ENCODE measurements at regions not wholly inside any gene's neighbourhood (a gene's known extent, or its start where the extent isn't known, plus 50 kb on each side); places are given as distances from the start of the nearest gene placed in this dataset.

GRCh38 chr16:51271156-51271701 lies 120.2 kb upstream of the SALL1 start:
- POLR2A ChIA-PET (ENCODE audit: unreplicated experiment): no interaction called here

GRCh38 chr16:51268237-51268636 lies 117.2 kb upstream of the SALL1 start:
- H3K36me3 ChIP-seq (ENCODE audit: low read depth): no peaks in the 10 kb centered on the region
- peaks cover 16% of the 10 kb centered on the region; the same call in 1 of the 2 replicates for H3K27me3 ChIP-seq (ENCODE audit: insufficient read depth, low read depth)
- no peak overlapping the region for H3K4me2 ChIP-seq
- H4K20me1 ChIP-seq (ENCODE audit: insufficient read depth): no peaks in the 10 kb centered on the region
- no peak for DNase-seq
- no TSS peak for BruUV-seq (replicated peaks)
- no peaks in the 10 kb centered on the region for H3F3A ChIP-seq (ENCODE audit: insufficient read depth, low read depth)
- no peak overlapping the region for H2AFZ ChIP-seq
- no peaks in the 10 kb centered on the region for H3K9me3 ChIP-seq (ENCODE audit: insufficient read depth, low read depth)
- no peaks in the 10 kb centered on the region for H3K79me2 ChIP-seq (ENCODE audit: low read depth)
- ChIA-PET CTCF (no interaction called here), POLR2A (ENCODE audit: unreplicated experiment) (no interaction called here)
- H3K9me2 ChIP-seq (ENCODE audit: insufficient read depth): no peaks in the 10 kb centered on the region
- H3K27ac ChIP-seq: no peak overlapping the region
- TF ChIP-seq CTCF (conservative IDR thresholded peaks at IDR 0.05): no peak
- no peak for TF ChIP-seq EZH2 (IDR thresholded peaks at IDR 0.05; ENCODE audit: low read depth)
- H3K4me3 ChIP-seq: no peak overlapping the region
- no peaks in the 10 kb centered on the region for H3K4me1 ChIP-seq (replicated peaks; ENCODE audit: insufficient read depth)
- intact Hi-C loops (cut with micrococcal nuclease; ENCODE audit: unreplicated experiment): no loop called here

More at GRCh38 chr16:51271156-51271701, 120.2 kb upstream of the SALL1 start:
- no peaks in the 10 kb centered on the region for H3K79me2 ChIP-seq (ENCODE audit: low read depth)
- H4K20me1 ChIP-seq (ENCODE audit: insufficient read depth): no peaks in the 10 kb centered on the region
- H3K4me3 ChIP-seq: no peak overlapping the region
- CTCF ChIA-PET: no interaction called here
- H3K27me3 ChIP-seq (ENCODE audit: insufficient read depth, low read depth): peaks cover 16% of the 10 kb centered on the region; the same call in 1 of the 2 replicates
- H3K36me3 ChIP-seq (ENCODE audit: low read depth): no peaks in the 10 kb centered on the region
- no TSS peak for BruUV-seq (replicated peaks)
- no peaks in the 10 kb centered on the region for H3F3A ChIP-seq (ENCODE audit: insufficient read depth, low read depth)
- no peaks in the 10 kb centered on the region for H3K9me3 ChIP-seq (ENCODE audit: insufficient read depth, low read depth)
- no peak overlapping the region for H3K4me2 ChIP-seq
- TF ChIP-seq CTCF (conservative IDR thresholded peaks at IDR 0.05) (no peak), EZH2 (IDR thresholded peaks at IDR 0.05; ENCODE audit: low read depth) (no peak)
- no peaks in the 10 kb centered on the region for H3K9me2 ChIP-seq (ENCODE audit: insufficient read depth)
- H3K4me1 ChIP-seq (replicated peaks; ENCODE audit: insufficient read depth): no peaks in the 10 kb centered on the region
- no peak for DNase-seq
- no peak overlapping the region for H2AFZ ChIP-seq
- intact Hi-C loops (cut with micrococcal nuclease; ENCODE audit: unreplicated experiment): no loop called here
- H3K27ac ChIP-seq: no peak overlapping the region

- Histone ChIP-seq H3F3A (ENCODE audit: insufficient read depth, low read depth) (no peaks in the 10 kb centered on the region), H2AFZ (no peak overlapping the region), H3K9me2 (ENCODE audit: insufficient read depth) (no peaks in the 10 kb centered on the region), H3K36me3 (ENCODE audit: low read depth) (no peaks in the 10 kb centered on the region), H3K27ac (no peak overlapping the region), H3K27me3 (ENCODE audit: insufficient read depth, low read depth) (peaks cover 16% of the 10 kb centered on the region; the same call in 1 of the 2 replicates), H3K4me3 (no peak overlapping the region), H3K4me2 (no peak overlapping the region), H3K79me2 (ENCODE audit: low read depth) (no peaks in the 10 kb centered on the region), H3K9me3 (ENCODE audit: insufficient read depth, low read depth) (no peaks in the 10 kb centered on the region), H3K4me1 (replicated peaks; ENCODE audit: insufficient read depth) (no peaks in the 10 kb centered on the region), H4K20me1 (ENCODE audit: insufficient read depth) (no peaks in the 10 kb centered on the region)
- ChIA-PET CTCF (no interaction called here), POLR2A (ENCODE audit: unreplicated experiment) (no interaction called here)
- no peak for TF ChIP-seq EZH2 (IDR thresholded peaks at IDR 0.05; ENCODE audit: low read depth)
- TF ChIP-seq CTCF (conservative IDR thresholded peaks at IDR 0.05): no peak
- DNase-seq: no peak
- intact Hi-C loops (cut with micrococcal nuclease; ENCODE audit: unreplicated experiment): no loop called here
- no TSS peak for BruUV-seq (replicated peaks)
Measured at GRCh38 chr16:51267681-51268080, 116.6 kb upstream of the SALL1 start.
